Fibroblast of lung (primary cell): ENCODE measurements at regions not wholly inside any gene's neighbourhood (a gene's known extent, or its start where the extent isn't known, plus 50 kb on each side); places are given as distances from the start of the nearest gene placed in this dataset.

Source experiments
- DNase-seq, 2 donors: peaks; one replicate each; pipeline versions ENCODE4 v3.0.0 to v3.0.0-alpha.2; 2010; ENCODE audit warnings: low read depth in 2 of 2
- H2AFZ ChIP-seq: 2 replicates; pipeline ENCODE4 v1.5.1; 2012; ENCODE audit warnings: low read length, control low read depth, inconsistent platforms
- H3K27ac ChIP-seq: 2 replicates; pipeline ENCODE4 v1.5.1; 2011; ENCODE audit warnings: low read length, control low read depth; ENCODE audit not compliant: insufficient read depth
- H3K27me3 ChIP-seq: 2 replicates; pipeline ENCODE4 v1.5.1; 2011; ENCODE audit warnings: mild to moderate bottlenecking, low read length; ENCODE audit not compliant: control insufficient read depth, insufficient read depth
- H3K36me3 ChIP-seq: 2 replicates; pipeline ENCODE4 v1.5.1; 2011; ENCODE audit warnings: low read length; ENCODE audit not compliant: control insufficient read depth, insufficient read depth
- H3K4me1 ChIP-seq: 2 replicates; pipeline ENCODE4 v1.5.1; 2011; ENCODE audit warnings: low read length; ENCODE audit not compliant: control insufficient read depth, insufficient read depth; ENCODE audit errors: extremely low read depth
- H3K4me2 ChIP-seq: 2 replicates; pipeline ENCODE4 v1.5.1; 2011; ENCODE audit warnings: low read length, control low read depth; ENCODE audit not compliant: insufficient read depth; ENCODE audit errors: extremely low read depth
- H3K4me3 ChIP-seq, 4 experiments: fragments of 200-600 bp in 1 of 4; sonication (generic) in 1 of 4; replicated peaks in 1 of 4; 2 replicates each; pipeline ENCODE4 v1.5.1; 2011 to 2016; ENCODE audit warnings: low read length in 4 of 4, low read depth in 3 of 4, mild to moderate bottlenecking in 3 of 4, control low read depth in 2 of 4, inconsistent platforms in 1 of 4, mixed read lengths in 1 of 4; ENCODE audit not compliant: insufficient read depth in 1 of 4; ENCODE audit errors: control extremely low read depth in 1 of 4
- H3K79me2 ChIP-seq: 2 replicates; pipeline ENCODE4 v1.5.1; 2012; ENCODE audit warnings: mild to moderate bottlenecking, low read length, inconsistent platforms; ENCODE audit not compliant: control insufficient read depth, insufficient read depth
- H3K9ac ChIP-seq: 2 replicates; pipeline ENCODE4 v1.5.1; 2011; ENCODE audit warnings: mild to moderate bottlenecking, low read length, control low read depth; ENCODE audit not compliant: insufficient read depth
- H3K9me3 ChIP-seq: 2 replicates; pipeline ENCODE4 v1.5.1; 2012; ENCODE audit warnings: low read depth, low read length; ENCODE audit not compliant: control insufficient read depth, insufficient read depth
- H4K20me1 ChIP-seq: 2 replicates; pipeline ENCODE4 v1.5.1; 2011; ENCODE audit warnings: low read length; ENCODE audit not compliant: control insufficient read depth, insufficient read depth; ENCODE audit errors: extremely low read depth
- EZH2 ChIP-seq: IDR thresholded peaks from 2 replicates; pipeline ENCODE4 v1.5.1; 2012; ENCODE audit warnings: low read length, control low read depth, mild to moderate bottlenecking; ENCODE audit errors: missing control alignments
- TF ChIP-seq, protein P1 (sequence below), 2 donors: IDR thresholded peaks in 1 of 2; conservative IDR thresholded peaks in 1 of 2; 1 replicate in 1 of 2; 2 replicates in 1 of 2; pipeline ENCODE4 v1.5.1; 2011 to 2012; ENCODE audit warnings: low read length in 2 of 2, control low read depth in 1 of 2, inconsistent platforms in 1 of 2, low read depth in 1 of 2, mild to moderate bottlenecking in 1 of 2

DNA sequence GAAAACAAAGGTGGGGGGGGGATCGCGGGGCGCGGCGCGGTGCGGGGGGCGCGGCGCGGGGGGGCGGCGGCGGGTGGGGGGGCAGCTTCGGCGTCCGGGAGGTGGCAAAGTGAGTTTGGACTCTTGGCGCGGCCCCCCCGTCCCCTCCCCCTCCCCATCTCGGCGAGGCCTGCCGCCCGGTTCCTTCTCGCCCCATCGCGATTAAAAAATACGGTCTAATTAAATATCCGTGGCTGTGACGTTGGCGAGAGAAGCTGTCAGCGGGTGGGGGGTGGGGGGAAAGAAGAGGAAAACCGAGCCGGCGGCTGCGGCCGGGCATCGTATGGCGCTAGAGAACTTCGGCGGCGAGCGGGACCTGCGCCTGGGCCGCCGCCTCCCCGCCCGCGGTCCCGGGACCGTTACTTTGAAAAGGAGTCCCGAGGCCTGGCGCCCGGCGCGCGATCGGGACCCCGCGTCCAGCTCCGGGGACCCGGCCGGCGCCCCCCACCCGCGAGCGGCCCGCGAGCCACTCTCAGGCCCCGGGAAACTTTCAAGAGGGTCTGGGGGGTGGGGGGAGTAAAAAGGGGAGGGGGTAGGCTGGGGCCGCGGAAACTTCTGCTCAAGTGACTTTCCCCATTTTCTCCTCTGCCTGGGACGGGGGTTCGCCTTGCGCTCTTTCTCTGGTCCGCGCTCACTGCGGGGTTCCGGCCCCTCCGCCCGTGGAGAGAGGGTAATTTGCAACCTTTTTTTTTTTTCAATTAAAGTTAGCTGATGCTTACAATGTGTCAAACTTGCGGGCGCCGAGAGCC is 146.3 kb upstream of the ZNF536 start:
- TF ChIP-seq EZH2: no peak
- TF ChIP-seq, protein P1, sequence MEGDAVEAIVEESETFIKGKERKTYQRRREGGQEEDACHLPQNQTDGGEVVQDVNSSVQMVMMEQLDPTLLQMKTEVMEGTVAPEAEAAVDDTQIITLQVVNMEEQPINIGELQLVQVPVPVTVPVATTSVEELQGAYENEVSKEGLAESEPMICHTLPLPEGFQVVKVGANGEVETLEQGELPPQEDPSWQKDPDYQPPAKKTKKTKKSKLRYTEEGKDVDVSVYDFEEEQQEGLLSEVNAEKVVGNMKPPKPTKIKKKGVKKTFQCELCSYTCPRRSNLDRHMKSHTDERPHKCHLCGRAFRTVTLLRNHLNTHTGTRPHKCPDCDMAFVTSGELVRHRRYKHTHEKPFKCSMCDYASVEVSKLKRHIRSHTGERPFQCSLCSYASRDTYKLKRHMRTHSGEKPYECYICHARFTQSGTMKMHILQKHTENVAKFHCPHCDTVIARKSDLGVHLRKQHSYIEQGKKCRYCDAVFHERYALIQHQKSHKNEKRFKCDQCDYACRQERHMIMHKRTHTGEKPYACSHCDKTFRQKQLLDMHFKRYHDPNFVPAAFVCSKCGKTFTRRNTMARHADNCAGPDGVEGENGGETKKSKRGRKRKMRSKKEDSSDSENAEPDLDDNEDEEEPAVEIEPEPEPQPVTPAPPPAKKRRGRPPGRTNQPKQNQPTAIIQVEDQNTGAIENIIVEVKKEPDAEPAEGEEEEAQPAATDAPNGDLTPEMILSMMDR (conservative IDR thresholded peaks at IDR 0.05 in 1 of 2, IDR thresholded peaks at IDR 0.05 in 1 of 2; ENCODE audit: low read depth in 1 of 2, low read length in 2 of 2): no peak
- Histone ChIP-seq H3K36me3 (no peaks in the 10 kb centered on the region), H2AFZ (no peak overlapping the region), H3K4me3 (peak overlapping the region in 3 of 4 experiments; percentile 29 to 73 (median 59)), H3K9ac (no peak overlapping the region), H3K4me1 (peaks cover 2% of the 10 kb centered on the region), H4K20me1 (no peaks in the 10 kb centered on the region), H3K27ac (no peak overlapping the region), H3K79me2 (no peaks in the 10 kb centered on the region), H3K9me3 (no peaks in the 10 kb centered on the region), H3K4me2 (peak overlapping the region; percentile 85), H3K27me3 (peaks cover 13% of the 10 kb centered on the region)
- no peak for DNase-seq

DNA sequence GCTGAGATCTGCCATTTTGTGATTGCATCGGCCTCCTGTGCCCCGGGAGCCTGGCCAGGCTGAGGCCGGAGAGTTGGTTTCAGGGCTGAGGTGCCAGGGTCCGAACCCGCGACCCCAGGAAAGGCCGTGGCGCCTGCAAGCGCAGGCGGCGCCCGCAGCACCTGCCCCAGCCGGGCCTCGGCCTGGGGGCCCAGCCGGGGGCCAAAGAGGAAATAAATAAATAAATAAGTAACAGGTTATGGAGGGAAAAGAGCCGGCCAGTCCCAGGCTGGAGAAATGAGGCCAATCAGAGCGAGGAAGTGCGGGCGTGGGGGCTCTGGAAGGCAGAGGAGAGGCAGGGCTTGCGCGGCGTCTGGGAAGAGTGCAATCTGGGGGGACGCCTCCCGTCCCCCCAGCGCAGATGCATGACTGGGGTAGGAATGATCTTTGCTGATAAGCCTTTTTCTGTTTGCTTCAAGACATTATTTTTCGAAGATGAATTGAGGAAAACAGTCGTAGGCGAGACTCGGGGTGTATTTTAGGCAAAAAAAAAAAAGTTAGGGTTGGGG is 145.6 kb upstream of the ZNF536 start:
- H3K36me3 ChIP-seq: no peaks in the 10 kb centered on the region
- H3K27ac ChIP-seq: no peak overlapping the region
- no peaks in the 10 kb centered on the region for H3K79me2 ChIP-seq
- no peaks in the 10 kb centered on the region for H3K9me3 ChIP-seq
- peaks cover 2% of the 10 kb centered on the region for H3K4me1 ChIP-seq
- DNase-seq: no peak
- no peaks in the 10 kb centered on the region for H4K20me1 ChIP-seq
- no peak overlapping the region for H3K9ac ChIP-seq
- H2AFZ ChIP-seq: no peak overlapping the region
- peak overlapping the region; percentile 48 to 73 (median 57) for H3K4me3 ChIP-seq
- peak overlapping the region; percentile 85 for H3K4me2 ChIP-seq
- TF ChIP-seq, protein P1 (conservative IDR thresholded peaks at IDR 0.05 in 1 of 2, IDR thresholded peaks at IDR 0.05 in 1 of 2; ENCODE audit: low read depth in 1 of 2, low read length in 2 of 2): no peak
- peak; percentile 53 for TF ChIP-seq EZH2
- peaks cover 13% of the 10 kb centered on the region for H3K27me3 ChIP-seq

DNA sequence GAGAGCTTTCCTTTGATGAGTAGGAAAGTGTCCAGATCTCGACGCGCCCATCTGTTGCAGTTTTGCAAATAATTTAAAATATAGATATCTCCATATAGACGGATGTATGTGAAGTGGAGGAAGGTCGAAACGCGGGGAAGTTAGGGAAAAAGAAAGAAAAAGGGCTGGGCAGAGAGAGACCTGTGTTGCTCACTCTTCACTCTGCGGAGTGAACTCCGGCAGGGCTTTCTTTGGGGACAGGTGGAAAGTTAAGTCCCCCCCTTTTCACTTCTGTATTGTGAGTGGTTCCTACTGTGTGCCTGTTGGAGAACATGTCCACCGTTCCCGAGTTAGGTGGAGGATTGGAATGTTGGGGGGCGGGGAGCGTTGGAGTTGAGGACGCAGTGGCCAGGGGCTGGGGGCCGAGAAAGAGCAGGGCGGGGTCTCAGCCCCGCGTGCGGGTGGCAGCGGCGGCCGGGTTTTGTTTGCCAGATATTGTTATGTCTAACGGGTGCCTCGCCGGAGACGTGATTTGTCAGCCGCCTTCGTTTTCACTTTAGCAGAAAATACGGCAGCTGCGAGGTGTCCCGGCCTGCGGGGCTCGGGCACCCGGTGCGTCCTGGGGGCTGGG is 145.1 kb upstream of the ZNF536 start:
- no peak for DNase-seq
- peak overlapping the region; percentile 85 for H3K4me2 ChIP-seq
- peaks cover 13% of the 10 kb centered on the region for H3K27me3 ChIP-seq
- H2AFZ ChIP-seq: peak overlapping the region; percentile 49
- H3K9me3 ChIP-seq: no peaks in the 10 kb centered on the region
- H4K20me1 ChIP-seq: no peaks in the 10 kb centered on the region
- no peaks in the 10 kb centered on the region for H3K36me3 ChIP-seq
- H3K79me2 ChIP-seq: no peaks in the 10 kb centered on the region
- H3K27ac ChIP-seq: no peak overlapping the region
- peak overlapping the region; percentile 37 for H3K9ac ChIP-seq
- H3K4me3 ChIP-seq: peak overlapping the region; percentile 48 to 73 (median 57)
- peaks cover 2% of the 10 kb centered on the region for H3K4me1 ChIP-seq
- peak; percentile 11 for TF ChIP-seq EZH2
- TF ChIP-seq, protein P1 (conservative IDR thresholded peaks at IDR 0.05 in 1 of 2, IDR thresholded peaks at IDR 0.05 in 1 of 2; ENCODE audit: low read depth in 1 of 2, low read length in 2 of 2): no peak
